NB4 (cell line): ENCODE measurements at regions not wholly inside any gene's neighbourhood (a gene's known extent, or its start where the extent isn't known, plus 50 kb on each side); places are given as distances from the start of the nearest gene placed in this dataset.

ENCODE experiments used
- DNase-seq: peaks from one replicate; pipeline ENCODE4 v3.0.0; 2010; ENCODE audit warnings: low read depth
- H3K4me3 ChIP-seq: one replicate; pipeline ENCODE4 v1.5.1; 2011; ENCODE audit warnings: mild to moderate bottlenecking, low read depth, low read length, moderate library complexity
- MYC ChIP-seq: IDR thresholded peaks from 2 replicates; pipeline ENCODE4 v1.6.1; 2011; ENCODE audit warnings: low read depth, low read length
- POLR2A ChIP-seq: IDR thresholded peaks from 2 replicates; pipeline ENCODE4 v1.6.1; 2011; ENCODE audit warnings: mild to moderate bottlenecking; ENCODE audit not compliant: insufficient read length; ENCODE audit errors: extremely low read depth
- TF ChIP-seq, protein P1 (sequence below): IDR thresholded peaks from one replicate; pipeline ENCODE4 v1.5.1; 2012; ENCODE audit warnings: low read depth, low read length
- TF ChIP-seq, protein P2 (sequence below): IDR thresholded peaks from 2 replicates; pipeline ENCODE4 v1.6.1; 2011; ENCODE audit warnings: low read depth, low read length

DNA sequence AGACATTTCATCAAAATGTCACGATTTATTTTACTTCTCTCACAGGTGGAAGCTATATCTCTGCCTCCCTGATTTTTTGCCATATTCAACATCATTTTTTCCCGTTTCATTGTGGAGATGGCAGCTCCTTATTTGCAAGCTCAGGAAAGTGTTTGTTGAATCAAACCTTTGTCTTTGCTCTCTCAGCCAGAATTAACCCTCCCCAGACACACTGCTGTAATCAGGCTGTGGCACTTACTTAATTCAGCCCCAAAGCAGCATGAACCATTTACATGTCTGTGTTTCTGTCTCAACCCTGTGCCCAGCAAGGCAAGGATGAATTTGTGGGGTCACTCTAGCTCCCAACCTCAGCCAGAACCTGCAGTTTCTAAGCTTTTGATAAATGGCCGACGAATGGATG, 397.2 kb downstream of the TCERG1L start:
- no peak for DNase-seq
- H3K4me3 ChIP-seq: no peak overlapping the region
- TF ChIP-seq MYC (no peak), POLR2A (no peak)
- TF ChIP-seq, protein P1, sequence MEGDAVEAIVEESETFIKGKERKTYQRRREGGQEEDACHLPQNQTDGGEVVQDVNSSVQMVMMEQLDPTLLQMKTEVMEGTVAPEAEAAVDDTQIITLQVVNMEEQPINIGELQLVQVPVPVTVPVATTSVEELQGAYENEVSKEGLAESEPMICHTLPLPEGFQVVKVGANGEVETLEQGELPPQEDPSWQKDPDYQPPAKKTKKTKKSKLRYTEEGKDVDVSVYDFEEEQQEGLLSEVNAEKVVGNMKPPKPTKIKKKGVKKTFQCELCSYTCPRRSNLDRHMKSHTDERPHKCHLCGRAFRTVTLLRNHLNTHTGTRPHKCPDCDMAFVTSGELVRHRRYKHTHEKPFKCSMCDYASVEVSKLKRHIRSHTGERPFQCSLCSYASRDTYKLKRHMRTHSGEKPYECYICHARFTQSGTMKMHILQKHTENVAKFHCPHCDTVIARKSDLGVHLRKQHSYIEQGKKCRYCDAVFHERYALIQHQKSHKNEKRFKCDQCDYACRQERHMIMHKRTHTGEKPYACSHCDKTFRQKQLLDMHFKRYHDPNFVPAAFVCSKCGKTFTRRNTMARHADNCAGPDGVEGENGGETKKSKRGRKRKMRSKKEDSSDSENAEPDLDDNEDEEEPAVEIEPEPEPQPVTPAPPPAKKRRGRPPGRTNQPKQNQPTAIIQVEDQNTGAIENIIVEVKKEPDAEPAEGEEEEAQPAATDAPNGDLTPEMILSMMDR: no peak
- TF ChIP-seq, protein P2, sequence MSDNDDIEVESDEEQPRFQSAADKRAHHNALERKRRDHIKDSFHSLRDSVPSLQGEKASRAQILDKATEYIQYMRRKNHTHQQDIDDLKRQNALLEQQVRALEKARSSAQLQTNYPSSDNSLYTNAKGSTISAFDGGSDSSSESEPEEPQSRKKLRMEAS: no peak

DNA sequence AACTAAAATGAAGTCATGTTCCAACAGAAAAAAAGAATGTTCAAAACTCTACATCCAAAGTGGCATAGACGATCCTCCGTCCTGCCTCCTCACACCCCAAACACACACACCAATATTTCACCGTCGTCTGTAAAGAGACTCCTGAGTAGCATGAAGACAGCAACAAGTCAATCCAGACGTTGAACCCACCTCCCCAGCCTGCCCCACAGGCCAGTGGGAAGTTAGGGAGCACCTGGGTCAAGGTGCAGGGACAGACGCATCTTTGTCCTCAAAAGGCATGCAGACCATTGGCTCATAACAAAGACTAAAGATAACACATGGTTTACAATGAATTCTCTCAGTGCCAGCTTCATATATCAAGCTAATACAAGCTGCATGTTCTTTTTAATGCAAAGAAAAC, 396.5 kb downstream of the TCERG1L start:
- no peak for DNase-seq
- TF ChIP-seq, protein P1: no peak
- TF ChIP-seq, protein P2: no peak
- TF ChIP-seq POLR2A (no peak), MYC (no peak)
- H3K4me3 ChIP-seq: no peak overlapping the region

DNA sequence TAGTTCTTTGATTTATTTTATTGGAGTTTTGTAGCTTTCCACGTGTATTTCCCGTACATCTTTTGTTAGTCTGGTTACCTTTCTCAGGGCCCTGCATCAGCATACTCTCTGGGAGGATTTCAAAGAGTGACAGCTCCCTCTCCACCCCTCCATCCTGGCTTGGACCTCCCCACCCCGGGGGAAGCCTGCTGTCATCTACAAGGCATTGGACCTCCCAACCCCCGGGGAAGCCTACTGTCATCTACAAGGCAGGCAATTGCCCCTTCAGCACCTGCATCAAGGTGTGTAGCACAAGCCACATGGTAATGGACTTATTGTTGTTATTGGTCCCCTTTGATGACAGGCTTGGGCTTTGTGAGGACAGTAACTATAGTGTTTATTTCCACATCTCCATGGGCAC, 390.1 kb downstream of the TCERG1L start:
- H3K4me3 ChIP-seq: no peak overlapping the region
- TF ChIP-seq, protein P1: no peak
- TF ChIP-seq MYC (no peak), POLR2A (no peak)
- no peak for DNase-seq

DNA sequence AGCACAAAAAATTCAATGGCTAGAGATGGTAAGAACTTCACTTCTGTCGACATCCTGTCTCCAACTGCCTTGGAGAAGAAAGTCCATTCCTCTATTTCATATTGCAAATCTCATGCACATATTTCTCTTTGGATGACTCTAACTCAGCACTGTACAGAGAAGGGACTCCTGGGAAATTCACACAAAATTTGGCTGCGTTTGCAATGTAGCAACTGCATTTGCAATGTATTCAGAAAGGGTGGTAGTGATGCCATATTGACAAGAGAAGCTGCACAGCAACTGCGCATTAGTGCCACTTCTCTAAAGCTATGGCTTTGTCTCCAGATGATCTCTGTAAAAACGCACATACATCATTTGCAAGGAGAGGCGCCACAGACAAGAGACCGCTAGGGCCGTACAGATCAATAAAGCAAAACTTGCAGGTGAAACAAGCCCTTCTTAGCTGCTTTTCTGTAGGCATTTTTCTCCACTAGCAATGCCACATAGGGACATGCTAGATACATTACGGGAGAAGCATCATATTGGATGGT, 389.5 kb downstream of the TCERG1L start:
- H3K4me3 ChIP-seq: no peak overlapping the region
- DNase-seq: no peak
- TF ChIP-seq, protein P1: no peak
- TF ChIP-seq POLR2A: no peak
- no peak for TF ChIP-seq MYC
- TF ChIP-seq, protein P2: no peak

DNA sequence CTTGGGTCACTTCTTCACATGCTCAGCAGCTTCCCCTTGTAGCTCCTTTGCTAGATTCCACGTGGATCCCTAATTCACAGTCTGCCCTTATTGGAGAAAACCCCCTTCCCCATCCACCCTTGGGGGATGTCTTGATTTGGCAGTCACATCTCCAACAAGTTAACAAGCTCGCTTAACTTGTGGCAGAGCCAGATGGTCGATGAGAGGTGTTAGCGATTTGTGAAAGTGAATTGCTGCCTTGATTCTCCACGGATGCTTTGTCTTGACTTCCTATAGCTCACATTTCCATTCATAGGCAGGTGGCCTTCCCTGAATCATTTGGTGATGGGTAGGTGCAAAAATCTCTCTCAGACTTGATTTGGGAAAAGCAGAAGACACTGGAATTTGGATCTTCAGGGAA, 387.9 kb downstream of the TCERG1L start:
- TF ChIP-seq, protein P1: no peak
- TF ChIP-seq POLR2A (no peak), MYC (no peak)
- TF ChIP-seq, protein P2: no peak
- DNase-seq: no peak
- no peak overlapping the region for H3K4me3 ChIP-seq

DNA sequence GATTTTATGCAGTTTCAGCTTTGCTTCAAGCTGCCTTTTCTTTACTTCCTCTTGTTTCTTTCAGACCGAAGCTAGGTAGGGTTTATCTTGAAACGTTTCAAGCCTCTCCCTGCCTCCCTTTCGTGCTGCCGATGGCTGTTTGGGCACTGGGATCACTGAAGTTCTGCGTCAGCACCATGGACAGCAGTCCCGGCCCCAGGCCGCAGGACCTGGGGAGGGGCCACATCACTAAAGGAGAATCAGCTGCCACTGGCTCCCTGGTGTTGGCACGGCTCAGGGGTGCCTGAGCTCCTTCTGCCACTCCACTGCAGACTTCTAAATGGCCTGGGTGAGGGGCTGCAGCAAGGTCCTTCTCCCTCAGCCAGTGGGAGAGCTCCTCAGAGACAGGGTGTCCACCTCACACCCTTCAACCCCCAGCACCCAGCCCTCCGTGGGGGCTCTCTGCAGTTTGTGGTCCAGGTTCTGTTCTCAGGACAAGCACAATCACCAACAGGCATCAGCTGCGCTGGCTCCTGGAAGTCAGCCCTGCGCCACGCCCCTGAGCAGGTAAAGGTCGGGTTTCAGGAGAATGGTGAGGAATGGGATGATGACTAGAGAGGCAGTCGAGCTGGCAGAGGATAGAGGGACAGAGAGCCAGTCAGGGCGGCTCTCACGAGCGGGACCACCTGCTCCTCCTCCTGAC, 387.2 kb downstream of the TCERG1L start:
- peak; percentile 21 for DNase-seq
- TF ChIP-seq POLR2A: no peak
- TF ChIP-seq MYC: no peak
- TF ChIP-seq, protein P2: no peak
- TF ChIP-seq, protein P1: no peak
- H3K4me3 ChIP-seq: no peak overlapping the region
